ENCODE measurements at regions not wholly inside any gene's neighbourhood (a gene's known extent, or its start where the extent isn't known, plus 50 kb on each side); places are given as distances from the start of the nearest gene placed in this dataset.

- in situ Hi-C loops (cut with HindIII; ENCODE audit: low pct_unique_long_range_greater_than_20kb, low sequenced_read_pairs), result no loop called here
- no peak for DNase-seq (ENCODE audit: low read depth, low spot score)
Observed at GRCh38 chr6:98669371-98669770, 165.0 kb upstream of the POU3F2 start.

- no peak for DNase-seq (ENCODE audit: low read depth, low spot score)
- in situ Hi-C loops (cut with HindIII; ENCODE audit: low pct_unique_long_range_greater_than_20kb, low sequenced_read_pairs), result no loop called here
Observed at GRCh38 chr6:98670045-98670746, 164.2 kb upstream of the POU3F2 start.

GRCh38 chr6:98672681-98673475 lies 161.5 kb upstream of the POU3F2 start:
- in situ Hi-C loops (cut with HindIII; ENCODE audit: low pct_unique_long_range_greater_than_20kb, low sequenced_read_pairs), result no loop called here
- DNase-seq (ENCODE audit: low read depth, low spot score), result no peak

GRCh38 chr6:98678481-98678880 lies 155.9 kb upstream of the POU3F2 start:
- DNase-seq (ENCODE audit: low read depth, low spot score), result peak; percentile 90

GRCh38 chr6:98686008-98686601 lies 148.3 kb upstream of the POU3F2 start:
- DNase-seq (ENCODE audit: low read depth, low spot score), result no peak
- in situ Hi-C loops (cut with HindIII; ENCODE audit: low pct_unique_long_range_greater_than_20kb, low sequenced_read_pairs), result no loop called here

More at GRCh38 chr6:98678481-98678880, 155.9 kb upstream of the POU3F2 start:
- in situ Hi-C loops (cut with HindIII; ENCODE audit: low pct_unique_long_range_greater_than_20kb, low sequenced_read_pairs), result no loop called here

- in situ Hi-C loops (cut with HindIII; ENCODE audit: low pct_unique_long_range_greater_than_20kb, low sequenced_read_pairs), result no loop called here
- no peak for DNase-seq (ENCODE audit: low read depth, low spot score)
Observed at GRCh38 chr6:98687752-98688151, 146.6 kb upstream of the POU3F2 start.

GRCh38 chr6:98695091-98695801 lies 139.1 kb upstream of the POU3F2 start:
- DNase-seq (ENCODE audit: low read depth, low spot score), result no peak
- in situ Hi-C loops (cut with HindIII; ENCODE audit: low pct_unique_long_range_greater_than_20kb, low sequenced_read_pairs), result no loop called here

- DNase-seq (ENCODE audit: low read depth, low spot score), result no peak
- in situ Hi-C loops (cut with HindIII; ENCODE audit: low pct_unique_long_range_greater_than_20kb, low sequenced_read_pairs), result no loop called here
Observed at GRCh38 chr6:98711380-98711779, 123.0 kb upstream of the POU3F2 start.

- DNase-seq (ENCODE audit: low read depth, low spot score), result no peak
Observed at GRCh38 chr6:98716341-98716740, 118.0 kb upstream of the POU3F2 start.

GRCh38 chr6:98717322-98717877 lies 117.0 kb upstream of the POU3F2 start:
- in situ Hi-C loops (cut with HindIII; ENCODE audit: low pct_unique_long_range_greater_than_20kb, low sequenced_read_pairs), result no loop called here
- DNase-seq (ENCODE audit: low read depth, low spot score), result no peak

More at GRCh38 chr6:98716341-98716740, 118.0 kb upstream of the POU3F2 start:
- in situ Hi-C loops (cut with HindIII; ENCODE audit: low pct_unique_long_range_greater_than_20kb, low sequenced_read_pairs), result no loop called here

GRCh38 chr6:98717988-98718387 lies 116.4 kb upstream of the POU3F2 start:
- in situ Hi-C loops (cut with HindIII; ENCODE audit: low pct_unique_long_range_greater_than_20kb, low sequenced_read_pairs), result no loop called here
- DNase-seq (ENCODE audit: low read depth, low spot score), result no peak

GRCh38 chr6:98724537-98724936 lies 109.8 kb upstream of the POU3F2 start:
- DNase-seq (ENCODE audit: low read depth, low spot score), result no peak
- in situ Hi-C loops (cut with HindIII; ENCODE audit: low pct_unique_long_range_greater_than_20kb, low sequenced_read_pairs), result no loop called here

- DNase-seq (ENCODE audit: low read depth, low spot score), result peak; percentile 92
- in situ Hi-C loops (cut with HindIII; ENCODE audit: low pct_unique_long_range_greater_than_20kb, low sequenced_read_pairs), result no loop called here
Observed at GRCh38 chr6:98747273-98747672, 87.1 kb upstream of the POU3F2 start.

GRCh38 chr6:98747960-98748359 lies 86.4 kb upstream of the POU3F2 start:
- in situ Hi-C loops (cut with HindIII; ENCODE audit: low pct_unique_long_range_greater_than_20kb, low sequenced_read_pairs), result no loop called here
- DNase-seq (ENCODE audit: low read depth, low spot score), result peak; percentile 59

GRCh38 chr6:98759459-98759858 lies 74.9 kb upstream of the POU3F2 start:
- in situ Hi-C loops (cut with HindIII; ENCODE audit: low pct_unique_long_range_greater_than_20kb, low sequenced_read_pairs), result no loop called here
- DNase-seq (ENCODE audit: low read depth, low spot score), result no peak

GRCh38 chr6:98764373-98764911 lies 69.9 kb upstream of the POU3F2 start:
- in situ Hi-C loops (cut with HindIII; ENCODE audit: low pct_unique_long_range_greater_than_20kb, low sequenced_read_pairs), result no loop called here
- DNase-seq (ENCODE audit: low read depth, low spot score), result no peak

- DNase-seq (ENCODE audit: low read depth, low spot score), result peak; percentile 67
- in situ Hi-C loops (cut with HindIII; ENCODE audit: low pct_unique_long_range_greater_than_20kb, low sequenced_read_pairs), result no loop called here
Observed at GRCh38 chr6:98769546-98769945, 64.8 kb upstream of the POU3F2 start.

- no peak for DNase-seq (ENCODE audit: low read depth, low spot score)
- in situ Hi-C loops (cut with HindIII; ENCODE audit: low pct_unique_long_range_greater_than_20kb, low sequenced_read_pairs), result no loop called here
Observed at GRCh38 chr6:98775205-98775604, 59.2 kb upstream of the POU3F2 start.

All from SK-MEL-5 (cell line).